HEK293T (cell line): ENCODE measurements at regions not wholly inside any gene's neighbourhood (a gene's known extent, or its start where the extent isn't known, plus 50 kb on each side); places are given as distances from the start of the nearest gene placed in this dataset.

ENCODE experiments used
- BHLHE40 ChIP-seq: fragments of 450-650 bp; IDR thresholded peaks from 2 replicates; pipeline ENCODE4 v1.6.1; 2016; ENCODE audit warnings: mild to moderate bottlenecking, moderate library complexity, borderline replicate concordance
- CTBP1 ChIP-seq: fragments of 450-650 bp; IDR thresholded peaks from 2 replicates; pipeline ENCODE4 v1.6.1; 2016; ENCODE audit warnings: borderline replicate concordance
- FOXA1 ChIP-seq: fragments of 450-650 bp; IDR thresholded peaks from 2 replicates; pipeline ENCODE4 v1.6.1; 2016; ENCODE audit warnings: mild to moderate bottlenecking
- FOXK2 ChIP-seq: fragments of 450-650 bp; IDR thresholded peaks from 2 replicates; pipeline ENCODE4 v1.6.1; 2016; ENCODE audit warnings: mild to moderate bottlenecking
- L3MBTL2 ChIP-seq: fragments of 450-650 bp; conservative IDR thresholded peaks from 2 replicates; pipeline ENCODE4 v1.6.1; 2016; ENCODE audit warnings: mild to moderate bottlenecking
- SP1 ChIP-seq: fragments of 450-650 bp; IDR thresholded peaks from 2 replicates; pipeline ENCODE4 v1.6.1; 2017
- TARDBP ChIP-seq: fragments of 450-650 bp; IDR thresholded peaks from 2 replicates; pipeline ENCODE4 v1.6.1; 2016
- ZNF384 ChIP-seq: fragments of 450-650 bp; IDR thresholded peaks from 2 replicates; pipeline ENCODE4 v1.6.1; 2016

DNA sequence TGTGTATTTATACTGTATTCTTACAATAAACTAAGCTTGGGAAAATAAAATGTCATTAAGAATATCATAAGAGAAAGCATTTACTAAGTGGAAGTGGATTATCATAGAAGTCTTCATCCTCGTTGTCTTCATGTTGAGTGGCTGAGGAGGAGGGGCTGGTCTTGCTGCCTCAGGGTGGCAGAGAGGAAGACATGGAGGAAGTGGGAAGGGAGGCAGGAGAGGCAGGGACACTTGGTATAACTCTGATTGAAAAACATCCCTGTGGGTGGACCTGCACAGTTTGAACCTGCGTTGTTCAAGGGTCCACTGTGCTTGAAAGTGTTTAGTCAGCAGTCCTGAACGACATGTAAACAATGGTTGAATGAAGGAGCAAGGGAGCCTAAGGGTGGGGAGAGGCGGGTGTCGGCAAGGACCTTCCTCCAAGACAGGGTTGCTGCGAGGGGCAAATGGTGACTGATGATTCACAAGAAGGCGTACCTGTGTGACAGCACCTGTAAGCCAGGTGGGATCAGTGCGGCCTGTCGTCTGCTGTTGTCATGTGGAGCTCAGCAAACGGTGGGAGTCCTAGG lies 103.8 kb upstream of the KLF13 start:
- no peak for TF ChIP-seq ZNF384
- no peak for TF ChIP-seq BHLHE40
- no peak for TF ChIP-seq CTBP1
- TF ChIP-seq FOXA1: no peak
- no peak for TF ChIP-seq L3MBTL2
- TF ChIP-seq SP1: no peak
- TF ChIP-seq TARDBP: no peak
- TF ChIP-seq FOXK2: no peak
